NOMO-1 (cell line): ENCODE measurements at regions not wholly inside any gene's neighbourhood (a gene's known extent, or its start where the extent isn't known, plus 50 kb on each side); places are given as distances from the start of the nearest gene placed in this dataset.
"Not testable (repeated sequence)": the region's sequence is repeated elsewhere in the genome, so short reads cannot be mapped to it uniquely, and the experiment has no call there.

Experiments used
- DNase-seq, 2 experiments: peaks; one replicate each; lab custom pipeline; 2025; ENCODE audit not compliant: unreplicated experiment in 2 of 2; lab: John Stamatoyannopoulos, UW

DNA sequence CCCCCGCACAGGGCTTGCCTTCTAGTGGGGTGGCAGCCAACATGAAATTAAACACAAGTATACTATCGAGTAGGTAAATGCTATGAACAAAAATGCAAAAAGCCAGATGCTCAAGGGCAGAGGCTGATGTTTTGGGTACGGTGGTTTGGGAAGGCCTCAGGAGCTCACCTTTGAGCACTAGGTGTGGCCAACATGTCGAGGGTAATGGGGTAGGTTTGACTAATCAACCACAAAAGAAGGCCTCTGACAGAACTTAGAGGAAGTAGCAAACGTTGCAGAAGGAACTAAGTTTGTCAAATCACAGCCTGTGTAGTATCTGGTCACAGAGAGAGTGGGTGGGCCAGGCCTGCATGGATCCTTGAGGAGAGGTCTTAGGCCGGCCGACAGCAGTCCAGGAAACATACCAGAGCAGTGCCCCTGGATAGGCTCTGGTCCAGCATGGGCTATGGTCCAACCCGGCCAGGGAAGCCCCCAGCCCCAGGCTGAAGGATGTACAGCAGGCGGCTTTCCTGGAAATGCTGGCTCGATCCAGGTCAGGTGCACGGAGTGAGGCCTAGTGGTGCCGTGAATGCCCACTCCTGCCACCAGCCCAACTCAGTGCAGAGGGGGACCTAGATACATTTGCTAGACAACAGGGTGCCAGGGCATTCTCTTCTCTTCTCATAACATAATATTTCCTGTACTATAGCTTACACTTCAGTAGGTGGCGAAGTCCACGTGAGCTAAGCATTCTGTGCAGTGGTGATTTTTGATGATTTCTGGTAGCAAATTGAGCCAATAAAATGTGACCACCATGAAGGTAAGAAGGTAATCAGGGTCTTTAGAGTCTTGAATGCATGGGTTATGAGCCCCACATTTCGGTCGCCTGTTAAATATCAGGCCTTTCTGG lies 56.3 kb upstream of the CD93 start:
- DNase-seq: peak; percentile 58 to 90

DNA sequence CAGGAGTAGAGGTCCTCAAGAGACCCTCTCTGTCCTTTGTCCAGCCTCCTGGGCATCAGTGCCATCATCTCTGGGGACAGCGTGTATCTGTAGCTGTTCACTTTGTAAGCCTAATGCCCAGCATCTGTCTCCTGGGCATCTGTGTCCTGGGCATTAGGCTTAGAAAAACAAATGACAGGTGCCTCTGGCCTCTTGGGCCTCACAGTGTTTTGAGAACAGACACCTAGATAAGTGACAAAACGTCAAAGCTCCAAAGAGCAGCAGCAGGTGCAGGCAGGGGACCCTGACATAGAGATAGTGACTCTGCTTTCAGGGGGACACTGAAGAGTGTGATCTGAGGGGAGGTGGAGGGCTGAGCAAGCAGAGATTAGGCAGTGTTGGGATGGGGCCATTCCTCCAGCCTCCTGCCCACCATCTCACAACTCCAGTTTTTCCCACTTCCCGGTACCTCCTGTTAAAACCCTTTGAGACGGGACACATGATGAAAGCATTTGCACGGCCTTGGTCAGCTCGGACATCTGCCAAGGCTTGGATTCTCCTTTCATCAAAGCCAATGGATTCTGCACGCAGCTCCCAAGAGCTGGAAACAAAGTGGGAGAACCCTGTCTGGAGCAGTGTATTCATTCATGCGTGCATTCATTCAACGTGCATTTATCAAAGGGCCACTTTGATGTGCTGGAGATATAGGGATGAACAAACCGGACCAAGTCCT lies 55.5 kb upstream of the CD93 start:
- no peak for DNase-seq

DNA sequence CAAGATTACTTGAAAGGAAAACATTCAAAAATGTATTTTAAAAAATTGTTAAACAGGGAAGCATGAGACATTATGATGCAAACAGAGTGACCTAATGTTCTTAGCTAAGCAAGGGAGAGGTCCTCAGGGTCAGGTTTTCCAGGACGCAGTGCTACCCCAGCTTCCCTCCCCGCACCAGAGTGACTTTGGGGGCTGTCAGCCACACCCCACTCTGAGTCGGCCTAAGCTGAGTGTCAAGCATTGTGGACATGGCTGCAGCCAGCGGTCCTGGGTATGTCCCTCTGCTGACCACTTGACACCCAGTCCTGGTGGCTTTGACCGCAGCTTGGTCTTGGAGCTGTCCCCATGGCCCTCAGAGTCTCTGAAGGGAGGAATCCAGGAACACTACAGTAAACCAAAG lies 54.9 kb upstream of the CD93 start:
- no peak for DNase-seq

- not testable (repeated sequence) for DNase-seq
Observed at GRCh38 chr20:23139984-23140383, 53.9 kb upstream of the CD93 start.

DNA sequence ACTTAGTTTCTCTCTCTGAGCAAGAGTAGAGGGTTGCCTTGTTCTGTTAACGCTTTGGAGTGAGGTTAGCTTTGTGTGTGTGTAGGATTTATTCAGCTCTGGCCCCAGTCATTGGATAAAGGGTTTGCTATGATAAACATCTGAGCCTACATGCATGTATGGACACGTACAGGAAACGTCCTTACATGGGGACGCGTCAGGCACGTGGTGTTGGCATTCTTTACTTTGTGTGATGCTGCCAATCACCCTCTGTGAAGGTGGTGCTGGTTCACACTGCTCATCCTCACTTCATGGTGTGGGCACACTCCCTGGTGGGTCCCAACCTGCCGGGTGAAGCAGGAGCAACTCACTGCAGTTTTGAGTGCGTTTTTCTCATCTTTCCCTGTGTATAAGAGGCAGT lies 53.4 kb upstream of the CD93 start:
- DNase-seq: no peak

DNA sequence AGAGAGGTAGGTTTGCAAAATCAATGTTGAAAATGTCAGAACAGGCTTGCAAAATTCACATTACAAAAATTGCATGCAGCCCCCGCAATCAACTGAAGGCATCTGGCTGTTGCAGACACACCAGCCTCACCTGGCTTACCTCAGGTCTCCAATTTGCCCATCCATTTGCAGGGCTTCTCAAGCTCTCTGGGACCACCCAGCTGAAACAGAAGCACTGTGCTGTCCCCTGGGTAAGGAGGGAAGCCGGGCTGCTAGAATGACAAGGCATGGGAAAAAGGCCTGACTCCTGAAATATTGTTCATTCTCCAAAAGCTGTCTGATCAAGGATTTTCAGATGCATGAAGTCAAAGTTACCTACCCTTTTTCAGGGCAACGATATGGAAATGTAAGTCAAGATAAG lies 52.6 kb upstream of the CD93 start:
- no peak for DNase-seq

DNA sequence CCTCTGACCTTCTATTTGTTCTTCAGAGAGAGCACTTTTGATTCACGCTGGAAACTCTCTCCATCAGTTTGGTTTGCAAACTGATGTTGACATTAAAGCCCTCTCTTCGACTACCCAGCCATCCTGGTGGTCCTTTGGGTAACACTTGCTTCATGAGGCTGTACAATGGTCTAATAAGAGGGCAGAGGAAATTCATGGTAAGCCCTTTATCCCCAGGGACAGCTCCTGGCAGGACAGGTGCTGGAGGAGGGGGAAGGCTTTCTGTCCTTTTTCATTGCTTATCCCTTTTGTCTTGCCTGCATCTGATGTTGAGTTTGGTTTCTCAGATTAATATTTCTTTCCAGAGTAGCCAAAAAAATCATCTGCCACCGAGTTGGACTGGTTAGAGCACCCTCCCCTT lies 52.1 kb upstream of the CD93 start:
- DNase-seq: no peak

DNA sequence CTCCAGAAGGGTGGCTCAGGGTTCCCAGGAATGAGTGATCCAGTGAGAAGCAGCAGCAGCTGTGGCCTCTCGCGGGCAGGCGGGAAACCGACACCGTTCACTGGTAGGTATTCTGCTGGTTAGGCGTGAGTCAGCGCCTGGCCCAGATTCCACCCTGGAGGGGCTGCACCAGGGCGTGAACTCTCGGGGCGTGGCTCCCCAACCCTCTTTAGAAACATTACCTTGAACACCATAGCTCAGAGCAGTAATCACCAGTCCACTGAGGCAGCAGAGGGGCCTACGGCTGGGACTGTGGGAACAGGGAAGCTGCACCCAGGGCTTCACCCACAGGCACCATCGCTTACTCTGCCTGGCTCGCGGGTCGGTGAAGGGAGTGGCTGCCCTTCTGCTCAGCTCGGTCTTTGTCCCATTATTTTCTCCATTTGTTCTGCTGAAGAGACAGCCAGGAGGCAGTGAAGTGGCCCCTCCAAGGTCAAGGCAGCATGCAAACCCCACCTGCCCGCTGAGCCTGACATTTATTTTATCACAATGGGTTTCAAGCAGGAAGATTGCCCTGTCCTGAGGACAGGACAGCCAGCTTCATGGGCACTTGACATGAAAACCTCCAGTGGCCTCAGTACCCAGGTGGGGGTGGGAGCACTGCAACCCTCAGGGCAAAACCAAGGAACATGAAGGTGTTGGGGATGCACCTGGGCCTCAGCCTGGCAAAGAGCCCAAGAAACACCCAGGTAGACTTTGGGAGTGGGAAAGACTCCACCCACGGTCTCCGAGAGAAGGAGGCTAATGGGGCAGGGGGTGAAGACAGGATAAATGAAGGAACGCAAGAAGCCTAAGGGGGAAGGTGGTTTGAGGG lies 51.0 kb upstream of the CD93 start:
- DNase-seq: no peak

- peak; percentile 86 to 91 for DNase-seq
Observed at GRCh38 chr20:23135449-23136420, 49.6 kb upstream of the CD93 start.
